Loucy (cell line): ENCODE measurements at regions not wholly inside any gene's neighbourhood (a gene's known extent, or its start where the extent isn't known, plus 50 kb on each side); places are given as distances from the start of the nearest gene placed in this dataset.

Experiments
- H2AFZ ChIP-seq: fragments of 200-600 bp; sonication (generic); 2 replicates; pipeline ENCODE4 v1.6.0; 2016; ENCODE audit warnings: antibody characterized with exemption, mild to moderate bottlenecking, low read length, moderate library complexity
- H3F3A ChIP-seq: fragments of 200-600 bp; 2 replicates; pipeline ENCODE4 v1.6.0; 2016; ENCODE audit warnings: antibody characterized with exemption, low read depth, mild to moderate bottlenecking
- H3K27me3 ChIP-seq: fragments of 200-600 bp; sonication (generic); 2 replicates; pipeline ENCODE4 v1.6.1; 2014; ENCODE audit warnings: low read length, mild to moderate bottlenecking; ENCODE audit not compliant: insufficient read depth, poor library complexity, severe bottlenecking
- H3K36me3 ChIP-seq: fragments of 200-600 bp; sonication (generic); 2 replicates; pipeline ENCODE4 v1.6.1; 2016; ENCODE audit warnings: low read length; ENCODE audit not compliant: insufficient read depth
- H3K4me1 ChIP-seq: fragments of 200-600 bp; sonication (generic); 2 replicates; pipeline ENCODE4 v1.5.1; 2014; ENCODE audit warnings: low read length, mild to moderate bottlenecking; ENCODE audit not compliant: insufficient read depth, poor library complexity, severe bottlenecking
- H3K4me2 ChIP-seq: fragments of 200-600 bp; sonication (generic); 2 replicates; pipeline ENCODE4 v1.6.0; 2014; ENCODE audit warnings: antibody characterized with exemption, low read length, low read depth, mild to moderate bottlenecking; ENCODE audit not compliant: poor library complexity, severe bottlenecking
- H3K4me3 ChIP-seq: fragments of 200-600 bp; sonication (generic); 2 replicates; pipeline ENCODE4 v1.5.1; 2014; ENCODE audit warnings: low read length, mild to moderate bottlenecking, mixed read lengths; ENCODE audit not compliant: poor library complexity, severe bottlenecking
- H3K79me2 ChIP-seq: fragments of 200-600 bp; sonication (generic); 2 replicates; pipeline ENCODE4 v1.6.1; 2014; ENCODE audit warnings: low read length; ENCODE audit not compliant: insufficient read depth
- H3K9ac ChIP-seq: fragments of 200-600 bp; sonication (generic); 2 replicates; pipeline ENCODE4 v1.6.0; 2014; ENCODE audit warnings: mild to moderate bottlenecking, low read depth, low read length, moderate library complexity; ENCODE audit not compliant: poor library complexity, severe bottlenecking
- H3K9me2 ChIP-seq: fragments of 200-600 bp; sonication (generic); replicated peaks from 2 replicates; pipeline ENCODE4 v1.6.1; 2016; ENCODE audit warnings: low read depth, low read length, mixed read lengths
- H3K9me3 ChIP-seq: fragments of 200-600 bp; sonication (generic); 2 replicates; pipeline ENCODE4 v1.6.1; 2014; ENCODE audit warnings: mild to moderate bottlenecking, antibody characterized with exemption, low read length, low read depth; ENCODE audit not compliant: insufficient read depth
- H4K20me1 ChIP-seq: fragments of 200-600 bp; sonication (generic); 2 replicates; pipeline ENCODE4 v1.6.0; 2014; ENCODE audit warnings: antibody characterized with exemption, low read length, mild to moderate bottlenecking; ENCODE audit not compliant: insufficient read depth, poor library complexity, severe bottlenecking
- CTCF ChIP-seq: fragments of 200-600 bp; sonication (generic); conservative IDR thresholded peaks from 2 replicates; pipeline ENCODE4 v1.5.1; 2014; ENCODE audit warnings: mild to moderate bottlenecking, antibody characterized with exemption, low read length
- EZH2phosphoT487 ChIP-seq: fragments of 200-600 bp; IDR thresholded peaks from 2 replicates; pipeline ENCODE4 v1.6.1; 2018; ENCODE audit warnings: antibody characterized with exemption, mild to moderate bottlenecking, moderate library complexity, borderline replicate concordance

- Histone ChIP-seq H2AFZ (no peak overlapping the region), H3K9me2 (no peaks in the 10 kb centered on the region), H3K4me3 (no peak overlapping the region), H3K4me2 (no peak overlapping the region), H3K27me3 (no peaks in the 10 kb centered on the region), H3K9ac (no peak overlapping the region), H3K36me3 (no peaks in the 10 kb centered on the region), H3F3A (no peaks in the 10 kb centered on the region), H3K79me2 (no peaks in the 10 kb centered on the region), H3K9me3 (no peaks in the 10 kb centered on the region), H3K4me1 (no peaks in the 10 kb centered on the region), H4K20me1 (no peaks in the 10 kb centered on the region)
- TF ChIP-seq CTCF (no peak), EZH2phosphoT487 (no peak)
These were observed 74.1 kb downstream of the EFNB1 start for GRCh38 chrX:68902706-68903504.

DNA sequence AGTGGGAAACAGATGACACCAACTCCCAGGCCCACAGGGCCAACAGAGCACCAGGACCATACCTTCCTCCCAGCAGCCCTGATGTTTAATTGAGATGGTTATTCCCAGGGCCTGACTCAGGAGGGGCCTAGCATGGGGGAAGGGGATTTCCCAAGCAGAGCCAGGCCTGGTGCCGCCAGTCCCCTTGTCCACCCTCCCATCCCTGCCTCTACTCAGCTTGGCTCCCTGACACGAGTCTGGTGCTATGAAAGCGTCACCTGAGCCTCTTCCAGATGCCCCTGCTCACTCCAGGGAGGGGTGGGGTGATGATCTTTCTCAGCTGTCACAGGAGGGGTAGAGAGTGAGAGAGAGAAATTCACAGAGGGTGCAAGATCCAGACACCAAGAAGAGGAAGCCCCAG lies 72.7 kb downstream of the EFNB1 start:
- H3K36me3 ChIP-seq = no peaks in the 10 kb centered on the region
- H3K9ac ChIP-seq = no peak overlapping the region
- no peaks in the 10 kb centered on the region for H4K20me1 ChIP-seq
- no peaks in the 10 kb centered on the region for H3K79me2 ChIP-seq
- H3K4me1 ChIP-seq = no peaks in the 10 kb centered on the region
- no peaks in the 10 kb centered on the region for H3K27me3 ChIP-seq
- H2AFZ ChIP-seq = no peak overlapping the region
- H3K9me3 ChIP-seq = no peaks in the 10 kb centered on the region
- no peak overlapping the region for H3K4me2 ChIP-seq
- no peak overlapping the region for H3K4me3 ChIP-seq
- TF ChIP-seq EZH2phosphoT487 (no peak), CTCF (no peak)
- no peaks in the 10 kb centered on the region for H3K9me2 ChIP-seq
- no peaks in the 10 kb centered on the region for H3F3A ChIP-seq

DNA sequence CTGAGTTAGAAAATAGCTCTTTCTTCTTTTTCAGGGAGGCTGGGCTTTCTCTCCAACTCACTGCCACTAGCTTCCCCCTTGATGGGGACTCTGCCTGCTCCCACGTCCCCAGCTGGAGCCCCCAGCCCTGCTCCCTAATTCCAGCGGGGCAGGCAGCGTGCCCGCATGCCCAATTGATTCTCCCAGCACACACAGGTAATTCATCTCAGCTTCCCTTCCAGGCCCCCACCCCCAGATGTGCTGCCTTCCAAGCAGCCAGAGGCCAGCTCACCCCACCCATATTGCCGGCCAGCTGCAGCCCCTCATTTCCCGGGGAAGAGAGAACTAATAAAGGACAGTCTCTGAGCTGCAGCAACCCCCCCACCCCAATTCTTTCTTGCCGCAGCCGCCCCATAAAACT lies 69.8 kb downstream of the EFNB1 start:
- no peaks in the 10 kb centered on the region for H3K27me3 ChIP-seq
- no peak overlapping the region for H3K9ac ChIP-seq
- no peak overlapping the region for H3K4me3 ChIP-seq
- H3K4me1 ChIP-seq = no peaks in the 10 kb centered on the region
- H3K9me2 ChIP-seq = no peaks in the 10 kb centered on the region
- no peaks in the 10 kb centered on the region for H4K20me1 ChIP-seq
- no peaks in the 10 kb centered on the region for H3F3A ChIP-seq
- no peak overlapping the region for H2AFZ ChIP-seq
- TF ChIP-seq CTCF (no peak), EZH2phosphoT487 (no peak)
- no peaks in the 10 kb centered on the region for H3K36me3 ChIP-seq
- H3K79me2 ChIP-seq = no peaks in the 10 kb centered on the region
- H3K4me2 ChIP-seq = no peak overlapping the region
- H3K9me3 ChIP-seq = no peaks in the 10 kb centered on the region
